Left forelimb (tissue), 1 donor: ENCODE measurements at regions not wholly inside any gene's neighbourhood (a gene's known extent, or its start where the extent isn't known, plus 50 kb on each side); places are given as distances from the start of the nearest gene placed in this dataset.
"Not testable (repeated sequence)": the region's sequence is repeated elsewhere in the genome, so short reads cannot be mapped to it uniquely, and the experiment has no call there.

ENCODE experiments used
- DNase-seq: peaks from one replicate; pipeline ENCODE4 v3.0.0-alpha.2; 2018; ENCODE audit warnings: low spot score

- no peak for DNase-seq
Observed at GRCh38 chr10:30763918-30764317, 134.4 kb upstream of the LYZL2 start.

DNA sequence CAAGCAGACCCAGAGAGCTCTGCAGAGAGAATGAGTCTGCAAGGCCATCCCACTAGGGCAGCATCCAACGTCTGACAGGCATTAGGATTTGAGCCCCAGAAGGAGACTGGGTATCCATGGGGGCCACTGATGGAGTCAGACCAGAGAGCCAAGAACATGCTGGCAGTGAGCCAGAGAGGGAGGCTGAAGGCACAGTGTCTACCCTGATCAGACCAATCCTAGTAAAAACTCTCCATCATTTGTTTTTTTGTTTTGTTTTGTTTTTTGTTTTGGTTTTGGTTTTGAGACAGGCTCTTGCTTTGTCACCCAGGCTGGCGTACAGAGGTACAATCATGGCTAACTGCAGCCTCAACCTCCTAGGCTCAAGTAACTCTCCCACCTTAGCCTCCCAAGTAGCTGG, 133.1 kb upstream of the LYZL2 start:
- DNase-seq = no peak

GRCh38 chr10:30759423-30759822, 129.9 kb upstream of the LYZL2 start:
- DNase-seq = no peak

- no peak for DNase-seq
Observed at GRCh38 chr10:30758338-30758737, 128.8 kb upstream of the LYZL2 start.

- no peak for DNase-seq
Observed at GRCh38 chr10:30756896-30757295, 127.3 kb upstream of the LYZL2 start.

DNA sequence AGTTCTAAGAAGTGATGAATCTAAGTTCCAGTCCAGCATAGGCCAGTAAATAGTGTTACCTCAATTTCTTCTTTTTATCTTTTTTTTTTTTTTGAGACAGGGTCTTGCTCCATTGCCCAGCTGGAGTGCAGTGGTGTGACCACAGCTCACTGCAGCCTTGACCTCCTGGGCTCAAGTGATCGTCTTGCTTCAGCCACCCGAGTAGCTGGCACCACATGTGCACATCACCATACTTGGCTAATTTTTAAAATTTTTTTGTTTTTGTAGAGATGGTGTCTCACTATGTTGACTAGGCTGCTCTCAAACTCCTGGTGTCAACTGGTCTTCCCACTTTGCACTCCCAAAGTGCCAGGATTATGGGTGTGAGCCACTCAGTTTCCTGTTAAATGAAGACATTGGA, 126.6 kb upstream of the LYZL2 start:
- no peak for DNase-seq

- peak; percentile 89 for DNase-seq
Observed at GRCh38 chr10:30755441-30755953, 125.9 kb upstream of the LYZL2 start.

DNA sequence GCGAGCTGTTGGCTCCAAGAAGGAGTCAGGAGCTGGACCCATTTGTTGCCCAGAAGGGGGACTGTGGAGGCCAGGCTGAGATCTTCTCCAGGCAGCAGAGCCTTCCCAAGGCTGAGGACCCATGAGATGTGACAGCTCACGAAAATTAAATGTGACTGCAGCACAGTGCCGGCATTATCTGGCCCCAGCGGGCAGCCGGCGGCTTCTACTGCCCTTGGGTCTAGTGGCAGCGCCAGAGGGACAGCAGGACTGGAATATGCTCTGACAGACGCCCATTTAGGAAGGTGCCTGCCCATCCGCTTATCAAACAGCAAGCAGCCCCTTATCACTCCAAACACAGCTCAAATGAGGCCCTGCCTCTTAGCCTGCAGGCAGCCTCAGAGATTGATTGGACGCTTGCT, 122.9 kb upstream of the LYZL2 start:
- no peak for DNase-seq

GRCh38 chr10:30751678-30752331, 122.3 kb upstream of the LYZL2 start:
- DNase-seq = peak; percentile 86

- DNase-seq = no peak
Observed at GRCh38 chr10:30750971-30751677, 121.6 kb upstream of the LYZL2 start.

GRCh38 chr10:30749385-30749784, 119.8 kb upstream of the LYZL2 start:
- no peak for DNase-seq

DNA sequence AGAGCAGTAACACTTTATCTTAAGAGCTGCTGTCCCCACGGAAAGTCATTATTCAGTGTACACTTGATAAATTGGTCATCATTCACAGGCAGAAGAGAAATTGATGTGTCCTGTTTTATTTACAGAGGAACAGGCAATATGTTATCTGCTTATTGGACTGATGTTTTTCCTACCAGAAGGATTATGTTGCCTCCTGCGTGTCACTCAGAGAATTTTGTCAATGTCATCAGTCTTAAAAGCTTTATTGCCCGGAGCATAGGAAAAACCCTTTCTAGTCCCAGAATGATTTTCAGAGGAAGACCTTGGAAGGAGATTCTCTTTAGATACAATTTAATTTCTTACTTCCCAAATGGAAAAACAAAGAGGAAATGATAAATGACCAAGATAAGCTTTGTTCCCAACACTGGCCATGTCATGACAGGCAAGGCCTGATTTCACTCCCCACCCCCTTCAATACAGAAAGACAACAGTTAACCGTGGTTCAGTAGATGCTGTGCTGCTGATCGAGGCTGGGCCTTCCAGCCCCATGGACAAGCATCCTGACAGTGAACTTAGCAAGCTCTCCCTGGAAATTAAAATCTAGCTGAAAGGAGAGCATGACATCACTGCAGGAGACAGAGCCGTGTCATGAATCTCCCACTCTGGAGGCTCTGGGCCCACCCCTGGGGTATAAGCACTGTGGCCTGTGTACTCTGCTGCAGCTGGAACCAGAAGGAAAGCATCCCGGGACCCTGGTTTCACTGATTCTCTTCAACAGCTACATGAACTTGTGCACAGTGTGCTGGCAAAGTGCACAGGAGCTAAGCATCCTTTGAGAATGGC, 118.8 kb upstream of the LYZL2 start:
- no peak for DNase-seq

DNA sequence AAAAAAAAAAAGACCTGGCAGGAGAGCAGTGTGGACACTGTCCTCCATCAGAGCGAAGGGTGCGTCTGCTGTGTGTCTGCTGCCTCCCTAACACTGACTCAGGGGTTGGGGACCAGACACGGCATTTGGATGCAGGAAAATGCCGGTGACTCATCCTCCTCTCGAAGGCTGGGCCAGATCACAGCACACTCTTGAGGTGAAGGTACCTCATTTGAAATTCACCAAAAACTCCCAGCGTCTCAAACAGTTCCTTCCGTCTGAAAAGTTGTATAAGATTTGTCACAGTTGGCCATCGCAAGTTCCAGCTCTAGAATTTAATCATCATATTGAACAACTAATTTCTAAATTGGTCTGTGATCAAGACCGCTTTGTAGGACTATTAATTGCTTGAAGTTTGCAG, 118.1 kb upstream of the LYZL2 start:
- no peak for DNase-seq

DNA sequence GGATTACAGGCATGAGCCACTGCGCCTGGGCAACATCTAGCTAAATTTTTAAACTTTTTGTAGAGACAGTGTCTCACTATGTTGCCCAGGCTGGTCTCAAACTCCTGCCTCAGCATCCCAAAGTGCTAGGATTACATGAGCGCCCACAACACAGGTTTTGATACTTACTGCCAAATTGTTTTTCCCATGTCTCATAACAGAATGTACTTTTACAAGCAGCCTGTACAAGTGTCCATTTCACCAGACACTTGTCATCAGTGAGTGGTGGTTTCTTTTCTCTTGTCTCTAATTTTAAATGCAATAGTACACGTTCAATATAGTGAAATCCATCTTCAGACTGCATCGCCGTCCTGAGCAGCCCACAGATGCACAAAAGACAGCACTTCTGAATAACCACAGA, 116.4 kb upstream of the LYZL2 start:
- no peak for DNase-seq

- no peak for DNase-seq
Observed at GRCh38 chr10:30744106-30744505, 114.6 kb upstream of the LYZL2 start.

DNA sequence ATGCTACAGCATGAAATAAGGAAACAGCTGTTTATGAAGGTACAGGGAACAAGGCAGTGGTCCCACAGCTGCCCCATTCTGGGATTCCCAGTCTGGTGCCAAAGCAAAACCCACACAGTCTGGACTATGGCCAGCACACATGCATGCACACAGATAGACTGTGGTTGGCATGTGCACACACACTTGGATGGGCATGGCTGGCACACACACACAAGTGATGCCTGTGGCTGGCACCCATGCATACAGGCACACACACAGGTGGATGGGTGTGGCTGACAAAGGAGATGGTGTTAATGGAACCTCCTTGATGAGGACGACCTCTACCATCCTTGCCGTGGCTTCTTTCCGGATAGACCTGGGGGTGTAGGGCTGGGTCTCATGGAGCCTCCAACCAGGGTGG, 114.0 kb upstream of the LYZL2 start:
- DNase-seq = no peak

DNA sequence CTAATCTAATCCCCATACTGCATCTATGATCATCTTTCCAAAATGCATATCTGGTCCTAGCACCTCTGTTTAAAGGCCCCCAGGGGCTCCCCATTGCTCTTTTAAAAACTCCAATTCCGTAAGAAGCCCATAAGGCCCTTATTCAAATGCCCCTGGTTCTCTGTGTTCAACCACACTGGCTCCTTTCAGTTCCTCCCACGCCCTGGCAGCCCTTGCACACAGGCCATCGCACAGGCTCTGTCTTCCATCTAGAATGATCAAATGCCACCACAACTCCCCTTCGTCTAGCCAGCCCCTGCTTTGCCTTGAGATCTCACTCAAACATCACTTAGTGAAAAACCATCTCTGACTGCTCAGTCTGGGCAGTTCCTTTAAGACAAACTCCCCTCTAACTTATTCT, 112.9 kb upstream of the LYZL2 start:
- DNase-seq = no peak

- DNase-seq = not testable (repeated sequence)
Observed at GRCh38 chr10:30740774-30741173, 111.2 kb upstream of the LYZL2 start.

- DNase-seq = no peak
Observed at GRCh38 chr10:30738416-30738815, 108.9 kb upstream of the LYZL2 start.

GRCh38 chr10:30737931-30738391, 108.4 kb upstream of the LYZL2 start:
- DNase-seq = no peak

- DNase-seq = no peak
Observed at GRCh38 chr10:30736685-30737232, 107.2 kb upstream of the LYZL2 start.

DNA sequence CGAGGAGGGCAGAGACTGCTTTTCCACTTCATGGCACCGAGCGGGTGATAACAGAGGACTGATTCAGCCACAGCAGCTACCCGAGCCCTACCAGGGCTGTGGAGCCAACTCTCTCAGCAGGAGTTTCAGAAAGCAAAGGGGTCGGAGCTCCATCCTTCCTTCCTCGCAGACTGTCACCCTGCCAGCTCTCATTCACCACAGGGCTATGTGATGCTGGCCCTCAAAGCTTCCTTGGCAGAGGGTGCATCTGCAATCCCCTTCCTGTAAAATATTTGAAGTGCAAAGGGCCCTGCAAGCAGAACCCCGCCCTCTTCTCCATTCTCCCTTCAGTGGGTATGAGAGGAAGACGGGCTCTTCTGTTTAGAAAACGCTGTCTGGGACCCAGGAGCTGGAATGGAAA, 105.3 kb upstream of the LYZL2 start:
- DNase-seq = no peak
